D721Med (cell line): ENCODE measurements at regions not wholly inside any gene's neighbourhood (a gene's known extent, or its start where the extent isn't known, plus 50 kb on each side); places are given as distances from the start of the nearest gene placed in this dataset.

Source experiments
- DNase-seq: peaks from one replicate; pipeline ENCODE4 v3.0.0; 2011; ENCODE audit warnings: low spot score; ENCODE audit not compliant: insufficient read length
- FAIRE-seq: peaks from 2 replicates; lab custom pipeline; 2011; peaks lifted over from hg19 to GRCh38; lab: Jason Lieb, UNC
- TF ChIP-seq, protein P1 (sequence below): IDR thresholded peaks from 2 replicates; pipeline ENCODE4 v1.5.1; 2012; ENCODE audit warnings: mild to moderate bottlenecking, control low read depth; ENCODE audit not compliant: insufficient read depth; ENCODE audit errors: missing control alignments

DNA sequence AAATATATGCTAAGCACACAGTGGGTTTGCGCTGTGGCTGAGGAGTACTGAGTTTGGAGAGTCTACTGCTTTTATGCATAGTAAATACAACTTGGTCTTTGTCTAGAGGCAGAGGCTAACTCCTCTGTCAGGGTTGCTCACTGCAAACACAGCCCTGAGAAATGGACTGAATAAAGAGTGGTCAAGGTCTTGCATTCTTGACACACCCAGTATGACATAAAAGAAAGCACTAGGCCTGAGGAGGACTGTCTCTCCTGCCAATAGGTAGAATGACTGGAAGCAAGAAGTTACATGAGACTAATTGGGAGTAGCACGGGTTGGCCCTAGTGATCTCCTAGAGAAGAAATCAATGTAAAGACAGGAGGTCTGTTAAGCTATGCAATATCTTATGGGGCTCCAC, 367.2 kb upstream of the B3GALT2 start:
- FAIRE-seq (no peak), DNase-seq (no peak)
- TF ChIP-seq, protein P1, sequence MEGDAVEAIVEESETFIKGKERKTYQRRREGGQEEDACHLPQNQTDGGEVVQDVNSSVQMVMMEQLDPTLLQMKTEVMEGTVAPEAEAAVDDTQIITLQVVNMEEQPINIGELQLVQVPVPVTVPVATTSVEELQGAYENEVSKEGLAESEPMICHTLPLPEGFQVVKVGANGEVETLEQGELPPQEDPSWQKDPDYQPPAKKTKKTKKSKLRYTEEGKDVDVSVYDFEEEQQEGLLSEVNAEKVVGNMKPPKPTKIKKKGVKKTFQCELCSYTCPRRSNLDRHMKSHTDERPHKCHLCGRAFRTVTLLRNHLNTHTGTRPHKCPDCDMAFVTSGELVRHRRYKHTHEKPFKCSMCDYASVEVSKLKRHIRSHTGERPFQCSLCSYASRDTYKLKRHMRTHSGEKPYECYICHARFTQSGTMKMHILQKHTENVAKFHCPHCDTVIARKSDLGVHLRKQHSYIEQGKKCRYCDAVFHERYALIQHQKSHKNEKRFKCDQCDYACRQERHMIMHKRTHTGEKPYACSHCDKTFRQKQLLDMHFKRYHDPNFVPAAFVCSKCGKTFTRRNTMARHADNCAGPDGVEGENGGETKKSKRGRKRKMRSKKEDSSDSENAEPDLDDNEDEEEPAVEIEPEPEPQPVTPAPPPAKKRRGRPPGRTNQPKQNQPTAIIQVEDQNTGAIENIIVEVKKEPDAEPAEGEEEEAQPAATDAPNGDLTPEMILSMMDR: no peak

DNA sequence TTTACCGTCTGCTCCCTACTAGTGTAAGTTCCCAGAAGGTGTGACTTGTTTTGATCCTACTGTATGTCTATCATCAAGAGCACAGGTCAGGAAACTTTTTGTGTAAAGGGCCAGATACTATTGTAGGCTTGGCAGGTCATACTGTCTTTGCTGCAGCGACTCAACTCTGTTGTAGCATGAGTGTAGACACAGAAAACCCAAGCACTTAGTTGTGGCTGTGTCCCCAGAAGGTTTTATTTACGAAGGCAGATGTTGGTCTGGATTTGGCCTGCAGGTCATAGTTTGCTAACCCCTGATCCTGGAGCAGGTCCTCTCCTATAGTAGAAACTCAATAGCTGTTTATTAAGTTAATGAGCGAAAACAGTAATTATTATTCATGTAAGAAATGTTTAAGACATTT, 365.9 kb upstream of the B3GALT2 start:
- DNase-seq: no peak
- TF ChIP-seq, protein P1: no peak
- no peak for FAIRE-seq

DNA sequence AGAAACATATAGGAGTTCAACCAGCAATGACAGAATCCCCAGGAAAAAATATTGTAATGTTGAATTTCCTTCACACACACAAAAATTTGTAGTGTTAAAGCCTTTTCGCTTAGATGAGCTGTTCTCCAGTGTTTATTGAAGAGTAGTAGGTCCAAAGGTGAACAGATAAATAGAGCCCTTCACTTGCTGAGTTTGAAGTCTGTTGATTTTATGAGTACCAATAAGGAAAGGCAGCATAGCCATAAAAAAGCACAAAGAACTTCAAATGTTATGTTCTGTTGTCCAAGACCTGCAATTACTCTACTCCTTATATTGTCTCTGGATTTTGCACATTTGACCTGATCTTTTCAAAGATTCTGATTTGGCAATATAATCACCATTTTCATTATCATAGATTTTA, 362.7 kb upstream of the B3GALT2 start:
- peak; percentile 53 for FAIRE-seq
- DNase-seq: no peak
- TF ChIP-seq, protein P1: no peak

- TF ChIP-seq, protein P1: no peak
- FAIRE-seq: no peak
- DNase-seq: no peak
These were observed 358.8 kb upstream of the B3GALT2 start for GRCh38 chr1:193545171-193545570.

- TF ChIP-seq, protein P1: no peak
- DNase-seq: no peak
- FAIRE-seq: no peak
These were observed 356.8 kb upstream of the B3GALT2 start for GRCh38 chr1:193543259-193543658.

- no peak for DNase-seq
- TF ChIP-seq, protein P1: no peak
- no peak for FAIRE-seq
These were observed 356.3 kb upstream of the B3GALT2 start for GRCh38 chr1:193542690-193543089.

DNA sequence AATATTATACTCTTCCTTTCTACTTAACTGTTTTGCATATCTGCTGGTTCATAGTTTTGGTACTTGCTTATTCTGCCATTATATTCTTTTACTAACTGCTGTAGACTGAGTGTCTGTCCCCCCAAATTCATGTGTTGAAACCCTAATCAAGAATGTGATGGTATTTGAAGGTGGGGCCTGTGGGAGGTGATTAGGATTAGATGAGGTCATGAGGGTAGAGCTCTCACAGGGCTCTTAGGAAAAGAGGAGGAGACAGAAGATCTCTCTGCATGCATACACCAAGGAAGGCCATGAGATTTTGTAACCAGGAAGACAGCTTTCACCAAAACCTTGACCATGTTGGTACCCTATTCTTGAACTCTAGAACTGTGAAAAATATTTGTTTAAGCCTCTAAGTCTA, 354.1 kb upstream of the B3GALT2 start:
- DNase-seq (no peak), FAIRE-seq (no peak)

More for the DNA sequence above, 354.1 kb upstream of the B3GALT2 start:
- TF ChIP-seq, protein P1: no peak
